ENCODE measurements at regions not wholly inside any gene's neighbourhood (a gene's known extent, or its start where the extent isn't known, plus 50 kb on each side); places are given as distances from the start of the nearest gene placed in this dataset.

- no peaks in the 10 kb centered on the region for H3K27me3 Mint-ChIP-seq
- DNase-seq (peak; percentile 20), ATAC-seq (no peak)
- H3K4me1 Mint-ChIP-seq (ENCODE audit: low read depth), result no peaks in the 10 kb centered on the region
- TF ChIP-seq CTCF (IDR thresholded peaks at IDR 0.05), result peak; percentile 27
- CTCF ChIA-PET, result interaction anchor here (0.6 kb wide), 1 partner anchor 333 kb away, joined by 3 read pairs; no protein-coding TSS in a partner anchor
- H3K9me3 Mint-ChIP-seq, result no peaks in the 10 kb centered on the region
- H3K4me3 Mint-ChIP-seq, result no peak overlapping the region
- no peak overlapping the region for H3K27ac Mint-ChIP-seq
- H3K36me3 Mint-ChIP-seq (ENCODE audit: low read depth), result no peaks in the 10 kb centered on the region
- POLR2A ChIA-PET, result no interaction called here
- intact Hi-C loops (cut with micrococcal nuclease), result no loop called here
These were observed 165.6 kb downstream of the SHANK2 start for GRCh38 chr11:71086687-71087258.

- no peak for DNase-seq
- CTCF ChIA-PET, result no interaction called here
- no peak for ATAC-seq
- Mint-ChIP-seq H3K27ac (no peak overlapping the region), H3K4me1 (ENCODE audit: low read depth) (no peaks in the 10 kb centered on the region), H3K27me3 (no peaks in the 10 kb centered on the region), H3K36me3 (ENCODE audit: low read depth) (no peaks in the 10 kb centered on the region), H3K4me3 (no peak overlapping the region), H3K9me3 (no peaks in the 10 kb centered on the region)
- intact Hi-C loops (cut with micrococcal nuclease), result no loop called here
- no peak for TF ChIP-seq CTCF (IDR thresholded peaks at IDR 0.05)
- POLR2A ChIA-PET, result interaction anchor here (0.7 kb wide), 1 partner anchor 230 kb away, joined by 3 read pairs; no protein-coding TSS in a partner anchor
These were observed 167.9 kb downstream of the SHANK2 start for GRCh38 chr11:71084306-71085012.

DNA sequence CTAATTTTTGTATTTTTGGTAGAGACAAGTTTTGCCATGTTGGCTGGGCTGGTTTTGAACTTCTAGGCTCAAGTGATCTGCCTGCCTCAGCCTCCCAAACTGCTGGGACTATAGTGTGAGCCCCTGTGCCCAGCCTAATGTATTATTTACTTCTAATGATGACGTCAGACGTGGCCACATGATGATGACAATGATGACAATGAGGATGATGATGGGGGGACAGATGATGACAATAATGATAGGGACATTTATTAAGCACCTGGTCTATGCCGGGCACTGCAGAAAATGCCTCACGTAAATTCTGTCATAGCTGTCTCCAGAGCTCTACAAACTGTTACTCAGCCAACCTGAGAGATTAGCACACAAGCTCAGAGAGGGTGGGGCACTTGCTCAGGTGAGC lies 169.3 kb downstream of the SHANK2 start:
- H3K27ac Mint-ChIP-seq, result no peak overlapping the region
- DNase-seq (no peak), ATAC-seq (no peak)
- TF ChIP-seq CTCF (IDR thresholded peaks at IDR 0.05), result no peak
- H3K9me3 Mint-ChIP-seq, result no peaks in the 10 kb centered on the region
- no peak overlapping the region for H3K4me3 Mint-ChIP-seq
- no peaks in the 10 kb centered on the region for H3K4me1 Mint-ChIP-seq (ENCODE audit: low read depth)
- no peaks in the 10 kb centered on the region for H3K27me3 Mint-ChIP-seq
- intact Hi-C loops (cut with micrococcal nuclease), result no loop called here
- ChIA-PET POLR2A (interaction anchor here (0.6 kb wide), 1 partner anchor 142 kb away, joined by 3 read pairs; no protein-coding TSS in a partner anchor), CTCF (no interaction called here)
- H3K36me3 Mint-ChIP-seq (ENCODE audit: low read depth), result no peaks in the 10 kb centered on the region

DNA sequence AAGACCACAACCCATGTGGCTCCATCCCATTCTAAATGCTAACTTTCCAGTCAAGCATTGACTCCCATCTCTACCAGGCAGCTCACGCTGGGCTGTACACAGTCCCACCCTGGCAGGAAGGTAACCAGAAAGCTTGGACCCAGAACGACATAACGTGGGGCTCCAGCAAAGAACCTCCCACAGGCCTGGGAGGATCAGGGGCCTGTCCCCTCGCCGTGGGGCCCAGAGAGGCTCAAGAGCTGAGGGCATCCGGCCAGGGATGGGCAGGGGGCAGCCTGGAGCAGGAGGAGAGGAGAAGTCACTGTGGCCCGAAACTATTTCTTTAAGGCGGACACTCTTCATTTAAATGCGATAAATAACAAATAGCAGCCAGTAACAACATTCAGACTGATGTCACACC lies 169.9 kb downstream of the SHANK2 start:
- TF ChIP-seq CTCF (IDR thresholded peaks at IDR 0.05), result no peak
- H3K4me3 Mint-ChIP-seq, result no peak overlapping the region
- ChIA-PET POLR2A (no interaction called here), CTCF (no interaction called here)
- no peaks in the 10 kb centered on the region for H3K4me1 Mint-ChIP-seq (ENCODE audit: low read depth)
- no peak for DNase-seq
- no peak for ATAC-seq
- no peaks in the 10 kb centered on the region for H3K9me3 Mint-ChIP-seq
- H3K27ac Mint-ChIP-seq, result no peak overlapping the region
- intact Hi-C loops (cut with micrococcal nuclease), result no loop called here
- H3K27me3 Mint-ChIP-seq, result no peaks in the 10 kb centered on the region
- no peaks in the 10 kb centered on the region for H3K36me3 Mint-ChIP-seq (ENCODE audit: low read depth)

DNA sequence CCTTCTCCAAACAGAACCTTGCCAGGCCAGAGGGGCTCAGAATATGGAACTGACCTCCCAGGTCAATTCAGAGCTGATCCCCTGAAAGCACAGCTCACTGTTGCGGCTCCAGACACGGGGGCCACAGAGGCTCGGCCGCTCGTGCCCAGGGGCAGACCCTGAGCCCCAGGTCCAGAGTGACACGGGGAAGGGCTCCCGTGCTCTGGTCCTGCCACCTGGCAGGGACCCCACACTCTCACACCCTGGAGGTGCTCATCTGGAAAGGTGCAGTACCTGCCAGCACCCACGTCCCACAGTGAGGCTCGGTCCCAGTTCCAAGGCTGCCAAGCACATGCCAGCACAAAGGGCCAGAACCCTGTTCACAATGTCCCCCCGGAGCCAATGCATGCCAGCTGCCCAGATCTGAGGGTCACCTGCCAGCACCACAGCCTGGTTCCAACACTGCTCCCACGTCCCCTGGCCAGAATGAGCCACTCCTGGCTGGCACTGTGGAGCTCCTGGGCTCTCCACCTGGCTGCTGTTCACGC lies 170.6 kb downstream of the SHANK2 start:
- no peak overlapping the region for H3K4me3 Mint-ChIP-seq
- DNase-seq (no peak), ATAC-seq (no peak)
- no peaks in the 10 kb centered on the region for H3K27me3 Mint-ChIP-seq
- TF ChIP-seq CTCF (IDR thresholded peaks at IDR 0.05), result no peak
- H3K36me3 Mint-ChIP-seq (ENCODE audit: low read depth), result no peaks in the 10 kb centered on the region
- intact Hi-C loops (cut with micrococcal nuclease), result no loop called here
- CTCF ChIA-PET, result no interaction called here
- H3K4me1 Mint-ChIP-seq (ENCODE audit: low read depth), result no peaks in the 10 kb centered on the region
- no peaks in the 10 kb centered on the region for H3K9me3 Mint-ChIP-seq
- POLR2A ChIA-PET, result no interaction called here
- H3K27ac Mint-ChIP-seq, result no peak overlapping the region

Measured in activated CD8-positive, alpha-beta T cell treated with anti-CD3 and anti-CD28 coated beads for 36 hours (primary cell).